NCI-H1694 (cell line): ENCODE measurements at regions not wholly inside any gene's neighbourhood (a gene's known extent, or its start where the extent isn't known, plus 50 kb on each side); places are given as distances from the start of the nearest gene placed in this dataset.

ENCODE experiments used
- DNase-seq: peaks from one replicate; lab custom pipeline; 2025; lab: John Stamatoyannopoulos, UW

DNA sequence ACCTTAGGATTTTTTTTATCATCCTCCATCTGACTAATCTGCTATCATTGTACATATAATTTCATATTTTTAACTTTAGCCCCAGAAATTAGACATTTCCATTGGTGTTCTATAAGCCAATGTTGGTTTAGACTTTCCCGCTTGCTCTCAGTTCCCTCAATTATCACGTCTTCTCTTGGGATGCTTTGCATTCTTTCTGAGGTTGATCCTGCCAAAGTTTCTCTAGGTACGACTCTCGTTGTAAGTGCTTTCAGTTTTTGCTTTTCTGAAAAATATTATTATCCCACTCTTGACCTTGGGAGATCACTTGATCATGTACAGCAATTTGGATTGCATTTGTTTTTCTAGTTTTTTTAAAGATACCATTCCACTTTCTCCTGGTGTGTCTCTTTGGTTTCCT, 270.2 kb downstream of the IRS2 start:
- no peak for DNase-seq

DNA sequence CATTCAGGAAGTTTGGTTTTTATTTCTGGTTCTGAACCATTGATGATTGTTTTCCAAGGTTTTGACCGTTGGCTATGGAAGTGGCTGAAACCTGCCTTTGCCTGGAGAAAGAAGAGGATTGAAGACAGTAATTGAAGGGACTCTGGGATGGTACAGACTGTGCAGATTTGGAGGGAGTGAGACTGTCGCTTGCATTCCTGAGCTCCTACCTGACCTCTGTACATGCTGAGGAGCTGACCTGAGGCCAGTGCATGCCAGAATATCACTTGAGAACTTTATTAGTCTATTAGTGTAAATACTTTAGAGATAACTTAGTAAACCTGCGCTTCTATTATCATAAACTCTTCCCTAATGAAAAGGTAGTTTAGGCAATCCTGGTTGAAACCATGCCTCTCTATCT, 276.4 kb downstream of the IRS2 start:
- no peak for DNase-seq

DNA sequence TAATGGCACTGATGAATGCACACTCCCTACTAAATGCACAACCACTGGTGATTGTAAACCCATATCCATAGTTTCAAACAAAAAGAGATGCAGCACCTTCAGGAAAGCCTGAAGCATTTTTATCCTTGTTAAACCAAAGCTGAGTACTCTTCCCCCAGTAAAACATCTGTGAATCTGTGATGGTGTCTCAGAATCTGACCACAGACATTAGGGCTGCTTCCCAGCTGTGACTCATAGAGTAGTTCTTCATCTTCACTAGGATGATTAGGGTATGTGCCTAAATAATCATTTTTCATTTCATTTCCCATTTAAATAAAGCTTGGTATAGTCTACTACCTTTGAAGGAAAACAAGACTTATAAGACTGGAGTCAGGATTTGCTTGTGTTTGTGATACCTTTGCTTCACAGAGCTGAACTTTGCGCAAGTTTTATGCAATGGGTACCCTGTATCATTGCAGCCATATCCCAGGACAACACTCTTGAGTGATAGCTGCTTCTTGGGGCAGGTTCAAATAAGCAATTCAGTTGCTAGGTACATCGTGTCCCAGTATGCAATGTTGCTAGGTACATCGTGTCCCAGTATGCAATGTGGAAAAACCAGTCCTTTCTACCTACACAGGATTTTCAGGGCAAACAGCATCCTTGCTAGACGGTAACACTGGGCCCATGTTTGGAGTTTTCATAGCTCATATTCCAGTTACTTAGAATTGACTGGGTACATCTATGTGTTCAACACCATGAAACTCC, 277.1 kb downstream of the IRS2 start:
- no peak for DNase-seq

DNA sequence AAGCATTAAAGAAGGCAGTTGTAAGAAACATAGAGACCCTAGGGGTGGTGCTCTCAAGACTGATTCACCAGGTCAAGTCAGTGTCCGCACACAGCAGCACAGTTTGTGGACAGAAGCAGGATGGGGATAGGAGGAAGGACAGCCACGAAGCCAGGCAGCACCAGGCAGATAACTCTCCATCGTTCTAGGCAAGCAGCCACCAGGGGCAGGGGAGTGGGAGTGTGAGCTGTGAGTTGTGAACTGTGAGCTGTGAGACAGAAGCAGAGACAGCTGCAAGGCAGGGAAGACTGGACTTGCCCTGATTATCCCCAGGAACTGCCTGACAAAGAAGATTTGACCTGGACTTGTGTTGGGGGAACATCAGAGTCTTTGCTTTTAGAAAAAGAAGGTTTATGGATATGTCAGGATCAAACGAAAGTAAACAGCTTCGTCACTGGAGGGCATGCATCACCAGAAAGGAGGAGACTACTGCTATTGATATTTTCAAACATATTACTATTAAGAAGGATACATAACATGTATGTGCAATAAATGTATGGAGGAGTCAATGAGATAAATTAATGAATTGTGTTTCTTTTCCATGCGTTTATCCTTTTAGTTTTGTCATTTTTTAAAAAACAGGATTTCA, 286.1 kb downstream of the IRS2 start:
- DNase-seq, result no peak

DNA sequence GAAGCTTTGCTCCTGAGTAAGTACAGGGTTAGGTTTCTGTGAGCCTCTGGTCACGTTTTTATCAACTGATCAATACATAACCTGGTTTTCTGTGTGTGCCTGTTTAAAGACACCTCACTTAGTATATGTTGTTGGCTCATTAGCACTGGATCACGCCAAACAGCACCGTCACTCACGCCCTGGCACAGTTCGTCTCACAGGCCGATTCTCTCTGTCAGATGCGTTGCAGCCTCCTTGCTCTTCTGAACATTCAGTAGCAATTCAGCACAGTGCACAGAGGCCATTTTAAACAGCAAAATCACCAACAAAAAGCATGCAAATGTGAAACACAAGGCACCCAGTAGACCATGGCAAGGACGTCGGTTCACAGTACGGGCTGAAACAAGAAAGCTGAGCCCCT, 288.5 kb downstream of the IRS2 start:
- DNase-seq, result no peak

DNA sequence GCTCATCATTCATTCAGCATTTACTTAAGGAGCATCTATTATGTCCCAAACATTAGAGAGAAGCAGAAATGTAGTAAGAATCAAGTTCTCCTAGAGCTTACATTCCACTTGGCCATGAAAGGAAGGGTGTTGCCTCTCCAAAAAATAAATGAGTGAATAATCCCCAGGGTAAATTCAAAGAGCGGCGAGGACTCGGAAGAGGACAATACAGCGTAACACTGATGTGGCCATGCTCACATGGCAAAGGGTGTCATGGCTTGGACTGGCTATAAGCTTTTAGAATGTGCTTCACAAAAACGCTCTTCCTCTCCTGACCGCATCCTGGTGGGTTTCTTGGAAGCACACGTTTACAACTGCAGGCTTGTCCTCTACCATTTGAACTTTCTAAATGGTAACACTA, 290.2 kb downstream of the IRS2 start:
- no peak for DNase-seq

DNA sequence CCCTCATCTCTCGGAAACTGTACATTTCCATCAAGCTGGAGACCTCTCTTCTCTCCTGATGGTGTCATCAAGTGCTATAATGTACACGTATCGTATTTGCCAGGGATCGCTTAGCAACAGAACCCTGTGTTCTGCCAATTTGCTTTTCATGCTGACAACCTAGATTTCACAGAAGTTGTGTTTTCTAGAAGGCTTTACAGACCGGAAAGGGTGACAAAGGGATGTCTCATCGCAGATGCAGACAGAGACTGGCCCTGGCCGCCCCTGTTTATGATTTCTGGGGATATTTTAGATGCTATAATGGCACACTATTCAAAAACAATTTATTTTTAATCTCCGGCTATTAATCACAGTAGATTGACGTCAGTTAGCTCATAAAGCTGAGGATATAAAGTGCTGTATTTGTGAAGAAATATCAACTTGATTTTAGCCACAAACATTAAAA, 291.4 kb downstream of the IRS2 start:
- DNase-seq, result no peak

DNA sequence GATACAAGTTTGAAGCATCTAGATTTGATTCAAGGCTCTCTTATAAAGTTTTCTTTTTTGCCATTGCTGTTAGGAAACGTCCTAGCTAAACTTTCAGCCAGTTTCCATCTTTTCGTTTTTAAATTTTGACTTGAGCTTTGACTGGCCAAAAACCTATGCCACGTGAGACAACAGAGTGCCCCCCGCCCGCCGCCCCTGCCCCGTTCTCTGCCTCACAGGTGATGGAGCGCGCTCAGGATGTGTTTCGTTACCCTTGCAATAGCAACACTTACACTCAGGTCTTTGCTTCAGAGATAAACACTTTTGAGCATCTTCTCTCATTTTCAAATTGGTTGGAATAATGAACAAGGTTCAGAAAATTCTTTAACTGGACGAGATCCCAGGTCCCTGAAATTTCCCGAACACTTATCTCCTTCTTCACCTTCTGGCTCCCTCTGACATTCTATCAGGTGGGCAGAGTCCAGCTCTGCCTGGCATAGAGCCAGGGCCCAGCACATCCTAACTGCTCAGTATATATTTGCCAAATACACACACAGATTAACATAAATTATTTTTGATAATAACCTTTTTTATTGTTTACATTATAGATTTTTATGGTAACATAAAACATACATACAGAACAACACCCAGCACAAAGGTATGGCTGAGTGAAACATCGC, 301.1 kb downstream of the IRS2 start:
- no peak for DNase-seq

DNA sequence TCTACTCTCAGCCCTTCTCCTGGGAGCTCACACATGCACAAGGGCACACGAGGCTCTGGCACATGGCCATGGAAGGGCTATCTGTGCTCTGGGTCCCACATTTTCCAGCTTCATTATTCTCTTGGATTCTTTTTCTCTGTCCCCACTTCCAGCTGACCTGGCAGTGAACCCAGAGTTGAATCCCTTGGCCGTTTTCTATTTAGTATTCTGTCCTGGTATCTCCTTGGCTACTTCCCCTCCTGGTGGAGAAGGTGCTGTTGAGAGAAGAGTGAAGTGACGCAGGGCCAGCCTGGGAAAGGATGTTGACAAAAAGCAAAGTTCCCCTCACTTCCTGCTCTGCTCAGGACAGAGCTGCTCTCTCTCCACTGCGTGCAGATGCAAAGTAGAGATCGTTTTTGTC, 303.1 kb downstream of the IRS2 start:
- DNase-seq, result no peak

DNA sequence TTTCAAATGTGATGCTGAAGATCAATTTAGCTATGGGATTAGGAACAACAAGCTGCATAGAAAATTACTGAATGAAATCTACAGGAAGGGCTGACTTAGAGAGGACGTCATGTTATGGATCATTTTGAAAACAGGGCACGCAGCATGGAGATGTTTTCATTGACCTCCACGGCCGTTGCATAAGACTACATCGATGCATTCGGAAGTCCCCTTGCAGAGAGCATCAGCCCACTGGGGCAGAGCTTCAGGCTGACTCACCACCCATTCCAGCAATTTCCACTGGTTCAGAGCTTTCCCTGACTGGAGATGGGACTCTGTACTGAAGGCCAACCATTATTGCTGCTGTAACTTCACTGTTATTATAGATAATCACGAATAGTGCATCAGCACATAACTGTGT, 305.3 kb downstream of the IRS2 start:
- DNase-seq, result no peak

DNA sequence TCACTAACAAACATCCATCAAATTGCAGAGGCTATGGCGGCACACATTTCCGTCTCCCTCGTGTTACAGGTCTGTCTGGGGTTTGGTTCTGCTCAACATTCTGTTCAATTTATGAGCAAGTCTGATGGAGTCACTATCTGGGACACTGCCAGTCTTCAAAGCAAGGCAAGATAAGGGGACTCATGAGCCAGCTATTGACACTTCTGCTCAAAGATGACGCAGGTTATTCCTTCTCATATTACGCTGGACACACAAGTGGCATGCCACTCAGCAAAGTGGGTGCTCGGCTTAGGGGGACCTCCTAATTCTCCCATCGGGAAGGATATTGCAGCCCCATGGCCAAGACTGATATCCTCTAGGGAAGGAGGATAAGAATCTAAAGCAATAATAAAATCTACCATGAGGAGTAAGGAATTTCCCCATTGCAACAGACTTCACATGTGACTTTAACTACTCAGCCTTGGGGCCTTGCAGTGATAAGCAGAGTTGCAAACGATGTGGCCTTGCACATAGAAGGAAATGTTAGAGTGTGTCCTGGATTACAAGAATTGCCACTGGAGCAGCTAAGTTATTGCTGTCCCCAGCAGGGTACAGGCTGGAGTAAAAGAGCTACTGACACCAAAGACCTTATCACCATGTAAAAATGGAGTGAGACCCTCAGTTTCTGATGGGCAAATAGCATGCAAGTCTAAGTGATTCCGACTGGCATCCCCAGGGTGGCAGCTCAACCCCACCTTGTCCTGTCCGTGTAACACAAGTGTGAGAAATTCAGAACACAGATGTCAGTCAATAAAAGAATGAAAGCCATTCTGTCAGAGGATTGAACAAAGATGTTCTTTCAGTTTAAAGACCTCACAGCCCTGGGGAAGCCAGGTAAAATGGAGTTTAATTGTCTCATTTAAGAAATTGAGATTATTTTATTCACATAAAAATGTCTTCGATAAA, 306.1 kb downstream of the IRS2 start:
- DNase-seq, result no peak

DNA sequence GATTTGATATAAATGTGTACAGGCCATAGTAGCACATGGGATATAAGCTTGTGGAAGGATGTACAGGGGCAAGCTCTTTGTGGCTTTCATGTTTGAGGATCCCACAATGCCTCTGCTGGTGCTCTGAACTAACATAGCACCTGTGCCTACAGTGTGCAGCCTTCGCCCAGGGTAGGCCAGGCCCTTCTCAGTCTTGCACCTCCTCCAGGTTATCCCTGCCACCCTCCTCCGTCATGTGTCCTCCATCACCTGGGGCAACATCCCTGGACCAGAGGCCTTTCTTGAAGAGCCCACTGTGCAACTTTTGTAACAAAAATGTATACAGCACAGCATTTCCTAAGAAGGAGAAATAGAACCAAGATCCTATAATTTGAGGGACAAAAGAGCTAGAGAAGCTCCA, 306.8 kb downstream of the IRS2 start:
- no peak for DNase-seq

DNA sequence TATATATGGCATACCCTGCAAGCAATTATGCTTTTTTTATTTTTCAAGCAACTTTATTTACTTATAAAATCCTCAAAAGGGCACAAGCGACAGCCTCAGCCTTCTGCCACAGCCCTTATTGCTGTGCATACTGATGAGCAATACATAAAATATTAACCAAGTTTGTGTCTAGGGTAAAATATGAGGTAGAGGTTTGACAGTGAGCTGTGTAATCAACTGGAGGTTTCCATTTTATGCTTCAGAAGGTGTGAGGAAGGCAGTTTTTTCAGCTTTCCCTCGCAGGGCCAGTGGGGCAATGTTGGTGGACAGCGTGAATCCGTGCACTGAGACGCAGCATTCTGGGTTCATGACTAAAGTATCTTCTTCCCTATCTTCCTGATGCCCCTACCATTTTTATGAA, 310.4 kb downstream of the IRS2 start:
- DNase-seq, result no peak

DNA sequence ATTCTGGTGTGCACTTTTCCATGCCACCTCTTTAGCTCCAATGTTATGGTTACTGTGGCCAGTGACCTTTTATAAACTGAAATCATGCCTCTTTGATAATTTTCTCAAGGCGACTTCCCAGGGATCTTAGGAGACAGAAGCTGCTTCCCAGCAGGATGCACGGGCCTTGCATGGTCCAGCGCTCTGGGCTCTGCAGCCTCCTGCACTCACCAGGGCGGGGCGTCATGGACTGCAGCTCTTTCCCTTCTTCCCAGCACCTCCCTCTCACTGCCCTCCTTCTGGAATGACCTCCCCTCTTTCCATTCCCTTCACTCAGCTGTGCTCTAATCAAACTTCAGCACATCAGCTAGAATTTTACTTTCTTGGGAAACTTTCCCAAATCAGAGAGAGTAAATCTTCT, 318.3 kb downstream of the IRS2 start:
- DNase-seq, result no peak

DNA sequence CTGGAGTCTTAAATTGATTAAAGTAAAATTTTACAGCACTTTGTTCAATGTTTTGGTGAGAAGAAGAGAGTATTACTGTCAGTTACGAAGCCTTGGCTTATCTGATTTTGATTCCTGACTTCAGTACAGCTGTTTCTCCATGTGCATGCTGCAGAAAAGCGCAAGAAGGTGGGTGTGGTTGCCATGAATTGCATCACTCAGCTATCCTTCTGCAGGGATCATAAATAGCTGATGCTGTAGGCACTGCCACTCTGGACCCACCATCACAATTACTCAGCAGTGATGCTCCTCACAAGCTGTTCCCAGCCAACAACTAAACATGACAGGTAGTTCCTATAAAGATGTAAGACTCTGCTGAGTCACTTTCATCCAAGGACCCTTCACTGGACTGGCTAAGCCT, 321.2 kb downstream of the IRS2 start:
- DNase-seq, result no peak

DNA sequence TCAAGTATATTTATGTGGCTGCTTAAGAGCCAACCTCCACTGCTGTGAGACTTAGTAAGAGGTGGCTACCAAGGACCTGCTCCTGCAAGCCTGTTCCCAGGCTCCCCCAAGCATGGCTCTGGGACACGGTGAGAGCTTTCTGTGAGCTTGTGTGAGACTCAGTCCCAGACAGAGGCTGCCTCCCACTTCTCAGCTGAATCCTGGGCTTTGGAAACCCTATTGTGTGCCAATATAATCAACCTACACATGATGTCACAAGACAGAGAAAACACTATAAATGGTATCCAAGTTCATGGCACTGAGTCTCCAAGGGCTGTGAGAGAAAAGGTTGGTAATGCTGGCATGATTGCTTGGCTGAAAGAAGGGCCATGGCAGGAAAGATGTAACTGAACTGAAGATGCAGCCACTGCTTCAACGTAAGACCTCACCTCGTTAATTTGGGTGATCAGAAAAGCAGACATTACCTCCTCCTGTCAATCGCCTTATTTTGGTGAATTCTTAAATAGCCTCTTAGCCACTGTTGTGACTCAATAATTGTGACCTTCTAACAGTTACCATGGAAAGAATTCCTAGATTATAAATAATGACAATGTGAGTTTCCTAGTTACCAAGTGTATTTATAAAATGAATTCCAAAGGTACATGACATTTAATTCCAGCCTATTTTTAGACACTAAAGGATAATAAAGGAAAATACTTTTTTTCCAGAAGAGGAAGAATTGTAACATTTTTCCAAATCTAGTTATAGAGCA, 332.0 kb downstream of the IRS2 start:
- DNase-seq, result no peak

DNA sequence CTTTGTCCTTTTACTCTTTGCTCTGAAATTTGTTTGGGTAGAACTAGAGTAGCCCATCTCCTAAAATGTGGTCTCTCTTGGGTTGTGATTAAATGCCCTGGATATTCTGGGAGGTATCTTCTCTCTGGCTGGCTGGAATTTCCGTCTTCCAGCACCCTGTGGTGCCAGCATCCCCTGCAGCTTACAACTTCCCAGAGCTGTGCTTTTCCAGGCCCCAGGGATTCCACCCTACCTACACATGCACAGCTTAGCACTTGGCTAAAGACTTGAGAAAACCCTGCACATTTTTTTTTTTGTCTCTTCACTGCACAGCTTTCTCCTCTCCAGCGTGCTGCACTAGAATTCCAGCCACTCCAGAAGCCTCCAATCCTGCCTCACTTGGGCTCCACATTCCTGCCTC, 334.7 kb downstream of the IRS2 start:
- no peak for DNase-seq

DNA sequence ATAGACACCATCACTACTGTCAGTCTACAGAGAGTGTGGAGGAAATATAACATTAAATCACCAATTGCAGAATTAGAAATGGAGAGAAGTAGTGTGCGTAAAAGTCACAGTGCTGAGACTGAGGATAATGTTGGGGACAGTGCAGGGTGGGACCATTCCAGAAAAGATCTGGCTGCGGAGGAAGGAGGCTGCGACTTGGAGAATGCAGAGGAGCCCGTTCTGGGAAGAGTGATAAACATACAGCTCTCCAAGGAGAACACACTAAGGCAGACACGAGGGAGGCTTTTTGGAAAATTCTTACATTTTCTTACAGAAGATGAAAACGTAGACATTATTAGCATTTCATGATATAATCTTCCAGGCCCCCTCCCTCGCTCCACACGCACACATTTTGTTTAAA, 337.8 kb downstream of the IRS2 start:
- no peak for DNase-seq

DNA sequence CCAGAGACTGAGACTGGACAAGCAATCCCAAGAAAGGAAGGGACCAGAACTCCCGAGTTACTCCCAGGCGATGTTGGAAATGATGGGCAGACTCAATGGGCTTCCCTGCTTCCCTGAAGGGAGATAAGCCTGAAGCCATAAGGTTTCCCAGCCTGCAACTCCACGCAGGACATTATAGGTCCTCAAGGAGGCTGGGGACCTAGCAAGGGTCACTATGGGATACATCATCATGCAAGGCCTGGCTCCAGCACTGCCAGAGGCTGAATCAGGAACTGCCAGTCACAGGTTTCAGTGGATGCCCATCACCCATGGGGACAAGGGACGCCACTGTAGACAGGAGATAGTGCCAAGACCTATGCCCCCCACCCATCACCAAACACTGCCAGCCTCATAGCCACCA, 338.7 kb downstream of the IRS2 start:
- DNase-seq, result no peak

DNA sequence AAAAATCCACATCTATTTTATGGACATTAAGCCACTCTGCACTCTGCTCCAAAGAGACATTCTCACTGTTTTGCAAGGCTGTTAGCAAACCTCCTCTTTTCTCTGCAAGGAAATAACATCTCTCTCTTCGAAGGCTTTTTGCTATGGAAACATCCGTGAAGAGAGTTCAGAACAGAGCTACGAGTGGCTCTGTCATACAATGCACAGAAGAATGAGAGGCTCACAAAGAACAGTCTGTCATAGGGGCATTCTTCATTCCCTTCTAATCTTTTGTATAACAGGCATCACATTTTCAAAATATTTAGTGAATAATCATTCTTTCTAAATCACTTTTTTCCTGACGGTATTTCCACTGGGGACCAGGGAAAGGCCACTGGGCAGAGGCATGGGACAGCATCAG, 346.1 kb downstream of the IRS2 start:
- no peak for DNase-seq

DNA sequence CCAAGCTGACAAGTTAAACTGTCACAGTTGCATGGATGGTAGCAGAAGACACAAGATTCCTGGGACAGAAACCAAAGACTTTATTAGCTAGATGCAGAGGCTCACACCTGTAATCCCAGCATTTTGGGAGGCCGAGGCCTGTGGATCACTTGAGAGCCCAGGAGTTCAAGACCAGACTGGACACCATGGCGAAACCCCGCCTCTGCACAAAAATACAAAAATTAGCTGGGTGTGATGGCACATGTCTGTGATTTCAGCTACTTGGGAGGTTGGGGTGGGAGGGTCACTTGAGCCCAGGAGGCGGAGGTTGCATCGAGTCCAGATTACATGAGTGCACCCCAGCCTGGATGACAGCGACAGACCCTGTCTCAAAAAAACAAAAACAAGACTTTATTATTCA, 346.6 kb downstream of the IRS2 start:
- no peak for DNase-seq

DNA sequence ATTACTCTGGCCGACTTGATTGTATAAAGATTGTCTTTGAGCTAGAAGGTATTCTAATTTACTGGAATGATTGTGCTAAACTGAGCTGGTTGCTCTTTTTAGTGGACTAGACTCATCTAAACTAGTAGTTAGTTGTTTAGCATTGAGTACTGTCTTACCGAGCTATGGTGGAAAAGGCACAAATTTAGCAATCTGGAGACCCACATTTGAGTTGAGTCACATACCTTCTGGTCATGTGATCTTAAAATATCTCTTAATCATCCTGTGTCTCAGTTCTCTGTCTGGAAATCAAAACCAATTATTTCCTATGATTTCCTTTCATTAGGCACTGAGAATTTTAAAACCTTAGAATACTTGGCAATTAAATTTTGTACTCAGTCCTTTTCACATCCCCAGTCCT, 349.5 kb downstream of the IRS2 start:
- DNase-seq, result no peak
